Limb (tissue), 2 donors: ENCODE measurements at regions not wholly inside any gene's neighbourhood (a gene's known extent, or its start where the extent isn't known, plus 50 kb on each side); places are given as distances from the start of the nearest gene placed in this dataset.

ENCODE experiments used
- DNase-seq, 2 donors: peaks; one replicate each; pipeline ENCODE4 v3.0.0-alpha.2; 2016; ENCODE audit errors: extremely low spot score in 2 of 2

DNA sequence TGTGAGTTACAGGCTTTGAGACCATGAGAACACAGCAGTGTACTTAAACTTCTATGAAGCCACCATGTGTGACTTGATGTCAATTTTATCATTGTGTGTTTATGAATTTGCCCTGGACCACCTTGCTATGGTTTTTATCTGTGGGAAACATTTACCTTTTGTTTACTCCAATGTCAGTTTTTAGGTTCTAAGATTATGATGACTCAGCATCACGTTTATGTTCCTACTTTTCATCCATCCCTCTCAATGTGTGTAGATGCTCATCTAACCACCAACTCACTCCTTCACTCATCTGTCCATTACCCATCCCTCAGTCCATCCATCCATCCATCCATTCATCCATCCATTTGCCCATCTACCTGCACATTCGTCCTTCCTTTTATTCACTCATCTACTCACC is 338.8 kb downstream of the MIAT start:
- DNase-seq: no peak

DNA sequence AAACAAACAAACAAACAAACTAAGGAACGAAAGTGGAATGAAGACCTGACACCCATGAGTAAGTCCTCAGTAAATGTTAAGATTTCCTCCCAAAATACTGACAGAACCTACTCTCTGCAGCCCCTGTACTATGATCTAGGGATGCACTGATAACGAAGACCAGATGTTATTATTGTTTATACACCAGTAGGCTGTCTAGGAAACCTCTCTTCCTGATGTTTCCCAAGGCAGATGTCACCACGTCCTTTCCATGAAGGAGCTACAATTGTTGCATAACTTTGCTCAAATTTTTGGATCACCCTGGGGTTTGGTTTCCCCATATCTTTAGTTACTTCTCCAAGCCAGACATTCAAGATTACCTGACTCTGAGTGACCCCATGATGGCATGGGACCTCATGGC is 340.7 kb downstream of the MIAT start:
- DNase-seq: peak in 1 of 2 donors; percentile 61

GRCh38 chr22:26998716-26999115 is 341.3 kb downstream of the MIAT start:
- no peak for DNase-seq

DNA sequence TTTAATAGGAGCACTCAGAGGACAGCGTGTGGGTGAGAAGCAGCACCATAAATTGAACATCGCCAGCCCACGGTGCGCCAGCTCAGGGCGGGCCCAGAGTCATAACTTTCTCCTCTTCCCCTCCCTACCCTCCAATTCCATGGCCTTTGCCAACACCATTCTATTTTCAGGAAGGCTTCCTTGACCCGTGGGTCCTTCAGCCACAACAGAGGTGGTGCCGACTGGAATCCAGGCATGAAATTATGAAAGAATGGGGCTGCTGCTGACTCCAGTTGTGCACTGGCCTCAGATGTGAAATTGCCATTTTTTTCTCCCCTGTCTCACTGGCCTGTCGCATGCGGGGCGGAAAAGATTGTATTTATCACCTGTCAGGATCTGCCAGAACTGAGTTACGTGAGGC is 345.9 kb downstream of the MIAT start:
- no peak for DNase-seq

DNA sequence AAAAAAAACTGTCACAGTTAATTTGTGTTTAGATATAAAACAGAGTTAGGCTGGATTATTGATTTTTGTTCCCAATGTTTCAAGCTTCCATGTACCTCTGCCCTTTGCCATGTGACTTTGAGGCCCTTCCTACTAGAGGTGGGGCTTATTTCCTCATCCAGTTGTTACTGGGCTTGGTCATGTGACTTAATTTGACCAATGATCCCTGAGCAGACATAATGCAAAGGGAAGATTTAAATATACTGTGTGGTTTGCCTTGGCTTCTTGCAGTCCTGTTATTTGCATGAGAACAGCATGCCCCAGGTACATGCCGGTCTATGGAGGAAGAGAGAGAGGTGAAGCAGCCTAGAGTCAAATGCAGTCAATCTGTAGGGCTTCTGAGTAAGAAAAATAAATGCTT is 347.0 kb downstream of the MIAT start:
- DNase-seq: no peak

DNA sequence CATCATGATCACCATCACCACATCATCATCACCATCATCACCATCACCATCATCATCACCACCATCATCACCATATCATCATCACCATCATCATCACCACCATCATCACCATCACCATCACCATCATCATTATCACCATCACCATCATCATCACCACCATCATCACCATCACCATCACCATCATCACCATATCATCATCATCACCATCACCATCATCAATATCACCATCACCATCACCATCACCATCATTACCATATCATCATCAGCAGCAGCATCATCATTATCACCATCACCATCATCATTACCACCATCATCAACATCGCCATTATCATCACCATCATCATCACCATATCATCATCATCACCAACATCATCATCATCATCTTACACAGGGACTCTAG is 351.1 kb downstream of the MIAT start:
- DNase-seq: no peak

DNA sequence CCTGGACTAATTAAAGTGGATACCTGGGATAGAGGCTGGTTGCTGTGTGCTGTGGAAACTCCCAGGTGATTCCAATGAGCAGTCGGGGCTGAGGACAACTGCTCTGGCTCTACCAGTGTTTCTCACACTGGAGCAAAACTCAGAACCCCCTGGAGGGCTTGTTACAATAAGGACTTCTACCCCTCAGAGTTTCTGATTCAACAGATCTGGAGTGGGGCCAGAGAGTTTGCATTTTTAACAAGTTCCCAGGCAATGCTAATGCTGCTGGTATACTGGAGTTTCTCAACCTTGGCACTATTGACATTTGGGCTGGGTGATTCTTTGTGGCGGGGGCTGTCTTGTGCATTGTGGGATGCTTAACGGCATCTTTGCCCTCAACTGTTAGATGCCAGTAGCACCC is 353.7 kb downstream of the MIAT start:
- DNase-seq: no peak

DNA sequence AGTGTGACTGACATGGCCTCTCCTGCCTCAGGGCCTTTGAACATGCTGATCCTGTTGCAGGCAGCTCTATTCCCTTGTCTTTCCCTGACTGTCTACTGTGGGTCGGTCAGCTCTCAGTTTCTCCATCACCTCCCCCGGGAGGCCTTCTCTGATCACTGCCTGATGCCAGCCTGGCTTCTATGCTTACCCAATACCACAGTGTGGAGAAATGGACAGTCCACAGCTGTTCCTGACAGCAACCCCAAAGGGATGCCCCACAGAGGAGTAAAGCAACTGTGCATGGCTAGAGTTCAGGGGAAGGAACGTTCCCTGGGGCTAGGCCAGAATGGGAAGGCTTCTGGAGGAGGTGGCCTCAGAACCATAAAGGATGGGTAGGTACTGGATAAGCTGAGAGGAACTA is 354.3 kb downstream of the MIAT start:
- DNase-seq: no peak

DNA sequence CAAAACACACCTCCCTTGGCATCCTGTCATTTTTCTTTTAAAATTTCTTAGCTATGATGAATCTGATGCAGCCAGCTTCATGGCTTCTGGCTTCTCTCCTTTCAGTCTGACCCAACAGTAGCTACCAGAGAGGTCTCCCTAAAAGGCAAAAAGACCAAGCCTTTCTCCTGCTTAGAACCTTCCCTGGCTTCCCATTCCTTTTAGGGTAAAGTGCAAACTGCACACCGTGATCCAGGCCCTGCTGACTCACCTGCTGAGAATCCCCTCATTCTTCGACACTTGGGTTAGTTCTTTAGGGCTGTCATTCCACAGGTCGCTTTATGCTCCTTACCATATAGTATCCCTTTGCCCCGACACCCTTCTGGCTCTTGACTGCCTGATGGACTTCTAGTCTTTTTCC is 362.4 kb downstream of the MIAT start:
- DNase-seq: no peak

GRCh38 chr22:27022274-27022895 is 365.0 kb downstream of the MIAT start:
- no peak for DNase-seq

GRCh38 chr22:27022896-27023361 is 365.5 kb downstream of the MIAT start:
- peak in 1 of 2 donors; percentile 62 for DNase-seq

DNA sequence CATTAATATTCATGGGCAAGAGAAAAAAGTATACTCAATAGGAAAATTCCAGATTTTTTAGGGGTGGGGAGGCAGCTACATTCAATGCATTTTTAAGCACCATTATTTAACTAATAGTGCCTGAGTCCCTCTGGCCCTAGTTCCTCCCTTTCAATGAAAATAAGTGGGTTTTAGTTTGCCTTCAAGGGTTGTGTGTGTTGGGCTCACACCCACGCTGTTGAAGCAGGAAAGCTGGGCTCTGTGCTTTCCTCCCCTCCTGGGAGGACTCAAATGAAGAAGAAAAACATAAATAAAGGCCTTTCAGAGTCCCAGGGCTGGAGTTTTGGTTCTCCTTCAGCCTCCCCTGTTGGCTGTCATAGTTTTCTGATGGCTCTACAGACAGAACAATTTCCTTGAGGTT is 366.2 kb downstream of the MIAT start:
- DNase-seq: no peak

- no peak for DNase-seq
These were observed 367.6 kb downstream of the MIAT start for GRCh38 chr22:27024982-27025381.

- no peak for DNase-seq
These were observed 370.7 kb downstream of the MIAT start for GRCh38 chr22:27028093-27028492.

- no peak for DNase-seq
These were observed 372.3 kb downstream of the MIAT start for GRCh38 chr22:27029584-27030130.

DNA sequence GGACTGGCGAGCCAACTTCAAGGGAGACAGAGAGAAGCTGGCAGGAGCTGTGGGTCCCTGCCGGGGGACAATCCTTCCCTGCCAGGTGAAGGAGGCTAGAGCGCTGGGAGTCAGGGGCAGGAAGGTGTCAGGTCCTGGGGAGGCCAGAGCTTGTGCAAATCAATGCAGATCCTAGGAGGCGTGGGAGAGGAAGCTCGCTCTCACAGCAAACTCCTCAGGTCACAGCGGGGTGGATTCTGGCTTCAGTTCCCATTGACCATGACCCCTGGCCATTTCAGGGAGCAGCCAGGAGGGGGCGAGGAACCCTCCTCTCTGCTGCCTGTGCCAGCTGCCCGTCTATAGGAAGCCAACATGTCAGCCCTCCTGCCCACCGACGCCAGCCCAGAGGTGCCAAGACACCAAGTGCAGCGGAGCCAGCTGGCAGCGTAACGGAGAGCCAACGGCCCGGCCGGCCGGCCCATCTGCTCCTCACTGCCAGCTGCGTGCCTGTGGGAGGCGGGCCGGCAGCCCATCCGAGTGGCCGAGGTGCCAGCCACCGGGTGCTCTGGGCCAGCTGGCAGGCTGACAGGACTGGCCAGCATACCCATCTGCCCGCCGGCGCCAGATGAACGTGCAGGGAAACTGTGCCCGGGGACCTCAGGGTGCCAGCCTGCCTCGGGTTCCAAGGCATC is 374.8 kb downstream of the MIAT start:
- DNase-seq: peak in 1 of 2 donors; percentile 56

GRCh38 chr22:27041745-27042310 is 384.4 kb downstream of the MIAT start:
- no peak for DNase-seq

DNA sequence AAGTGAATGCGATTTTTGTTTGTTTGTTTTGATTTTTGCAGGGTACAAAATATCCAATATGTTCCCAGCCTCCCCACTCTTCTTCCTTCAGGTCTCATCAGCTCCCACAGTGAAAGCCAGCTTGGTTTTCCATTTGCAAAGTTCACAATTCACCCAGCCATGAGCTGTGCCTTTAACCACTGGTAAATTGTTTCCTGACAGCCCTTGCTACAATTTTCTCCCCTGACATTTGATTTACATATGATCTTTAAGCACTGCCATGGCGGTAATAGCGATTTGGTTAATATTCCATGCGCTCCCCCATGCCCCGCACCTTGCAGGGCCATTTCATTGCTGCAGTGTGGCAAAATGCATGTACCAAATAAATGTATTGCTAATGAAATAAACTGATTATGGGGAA is 385.9 kb downstream of the MIAT start:
- DNase-seq: no peak

- peak in 1 of 2 donors; percentile 8 for DNase-seq
These were observed 387.9 kb downstream of the MIAT start for GRCh38 chr22:27045103-27045947.

- no peak for DNase-seq
These were observed 388.7 kb downstream of the MIAT start for GRCh38 chr22:27046086-27046485.

DNA sequence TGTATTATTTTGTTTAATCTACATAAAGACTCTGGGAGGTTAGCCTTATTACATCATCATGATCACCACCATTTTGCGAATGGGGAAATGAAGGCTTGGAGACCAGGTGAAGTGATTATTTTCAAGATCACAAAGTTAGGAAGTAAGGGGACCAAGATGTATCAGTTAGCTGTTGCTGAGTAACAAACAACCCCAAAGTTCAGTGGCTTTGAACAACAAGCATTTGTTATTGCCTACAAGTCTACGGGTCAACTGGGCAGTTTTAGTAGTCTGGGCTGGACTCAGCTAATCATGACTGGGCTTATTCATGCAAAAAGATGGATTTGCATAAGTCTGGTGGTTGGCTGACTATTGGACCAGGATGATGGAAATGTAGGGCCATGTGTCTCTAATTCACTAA is 389.2 kb downstream of the MIAT start:
- DNase-seq: no peak

- no peak for DNase-seq
These were observed 393.4 kb downstream of the MIAT start for GRCh38 chr22:27050771-27051170.
